Gastrocnemius medialis (tissue), 4 donors: ENCODE measurements at regions not wholly inside any gene's neighbourhood (a gene's known extent, or its start where the extent isn't known, plus 50 kb on each side); places are given as distances from the start of the nearest gene placed in this dataset.

ENCODE experiments used
- ATAC-seq, 2 donors: fragments of 150-250 bp; one replicate each; pipeline ENCODE4 v1.9.1; 2016
- DNase-seq, 2 donors: peaks; one replicate each; pipeline ENCODE4 v3.0.0-alpha.2; 2019
- H3K27ac ChIP-seq, 4 donors: fragments of 200-600 bp; sonication (generic); 1 replicate in 1 of 4; 2 replicates in 3 of 4; pipeline ENCODE4 v1.5.1; 2016 to 2018; ENCODE audit warnings: mild to moderate bottlenecking in 2 of 4, moderate library complexity in 1 of 4
- H3K27me3 ChIP-seq, 3 donors: fragments of 200-600 bp; sonication (generic) in 2 of 3; 1 replicate in 1 of 3; 2 replicates in 2 of 3; pipeline versions ENCODE4 v1.5.1 to v1.6.0; 2016 to 2019; ENCODE audit warnings: mild to moderate bottlenecking in 1 of 3, moderate library complexity in 1 of 3
- H3K36me3 ChIP-seq, 2 donors: fragments of 200-600 bp; sonication (generic) in 1 of 2; one replicate each; pipeline ENCODE4 v1.5.1; 2017 to 2018
- H3K4me1 ChIP-seq, 2 donors: fragments of 200-600 bp; sonication (generic) in 1 of 2; one replicate each; pipeline ENCODE4 v1.5.1; 2016 to 2017; ENCODE audit warnings: mild to moderate bottlenecking in 2 of 2
- H3K4me3 ChIP-seq, 4 donors: fragments of 200-600 bp; sonication (generic) in 3 of 4; 1 replicate in 1 of 4; 2 replicates in 3 of 4; pipeline ENCODE4 v1.5.1; 2016 to 2019; ENCODE audit warnings: mild to moderate bottlenecking in 2 of 4
- H3K9me3 ChIP-seq, 3 donors: fragments of 200-600 bp; sonication (generic) in 2 of 3; 1 replicate in 1 of 3; 2 replicates in 2 of 3; pipeline ENCODE4 v1.5.1; 2016 to 2019
- POLR2A ChIP-seq, 2 donors: fragments of 450-650 bp; IDR thresholded peaks; one replicate each; pipeline ENCODE4 v1.6.1; 2017; ENCODE audit warnings: antibody characterized with exemption in 2 of 2, mild to moderate bottlenecking in 2 of 2, moderate library complexity in 2 of 2
- in situ Hi-C, 4 donors: fragments of 200-750 bp; cut with MboI; loops; one replicate each; pipeline versions ENCODE4 v1.15.0 to v1.8.0; 2017; ENCODE audit warnings: low sequenced_read_pairs in 4 of 4
- intact Hi-C: fragments of 100-400 bp; cut with DNase I; formaldehyde crosslinking; loops from one replicate; pipeline ENCODE4 v1.15.1; 2023; ENCODE audit warnings: low total_unique reads
- TF ChIP-seq, protein P1 (sequence below), 5 experiments: fragments of 450-650 bp in 3 of 5; fragments of 200-600 bp in 2 of 5; sonication (generic) in 2 of 5; IDR thresholded peaks in 4 of 5; conservative IDR thresholded peaks in 1 of 5; 1 replicate in 4 of 5; 2 replicates in 1 of 5; pipeline ENCODE4 v1.5.1; 2016 to 2019; ENCODE audit warnings: antibody characterized with exemption in 5 of 5, mild to moderate bottlenecking in 3 of 5, moderate library complexity in 3 of 5

DNA sequence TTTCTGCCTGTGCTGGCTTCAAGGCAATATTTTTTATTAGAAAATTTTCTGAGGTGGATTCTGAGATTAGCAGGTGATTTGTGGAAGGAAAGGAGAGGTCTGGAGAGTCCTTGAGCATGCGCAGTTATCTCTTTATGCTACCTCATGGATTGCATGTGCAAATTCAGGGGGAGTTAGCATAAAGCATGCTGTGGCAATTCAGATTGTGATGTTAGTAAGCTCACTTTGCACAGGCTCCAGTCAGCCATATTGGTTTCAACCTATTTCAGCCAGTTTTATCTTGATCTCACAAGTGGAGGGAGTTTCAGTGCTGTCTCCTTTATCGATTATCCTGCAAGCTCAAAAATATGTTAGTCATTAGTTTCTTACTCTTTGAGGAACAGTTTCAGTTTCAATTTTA is 2012.3 kb upstream of the PIK3C3 start:
- in situ Hi-C loops, result no loop called here

GRCh38 chr18:39938676-39939608 is 2016.1 kb upstream of the PIK3C3 start:
- in situ Hi-C loops (no loop called here), intact Hi-C loops (no loop called here)
- Histone ChIP-seq H3K36me3 (no peaks in the 10 kb centered on the region), H3K27me3 (no peaks in the 10 kb centered on the region), H3K27ac (no peak overlapping the region), H3K9me3 (no peaks in the 10 kb centered on the region), H3K4me3 (no peak overlapping the region), H3K4me1 (no peaks in the 10 kb centered on the region)
- no peak for ATAC-seq
- TF ChIP-seq POLR2A (IDR thresholded peaks at IDR 0.05), result no peak
- TF ChIP-seq, protein P1, sequence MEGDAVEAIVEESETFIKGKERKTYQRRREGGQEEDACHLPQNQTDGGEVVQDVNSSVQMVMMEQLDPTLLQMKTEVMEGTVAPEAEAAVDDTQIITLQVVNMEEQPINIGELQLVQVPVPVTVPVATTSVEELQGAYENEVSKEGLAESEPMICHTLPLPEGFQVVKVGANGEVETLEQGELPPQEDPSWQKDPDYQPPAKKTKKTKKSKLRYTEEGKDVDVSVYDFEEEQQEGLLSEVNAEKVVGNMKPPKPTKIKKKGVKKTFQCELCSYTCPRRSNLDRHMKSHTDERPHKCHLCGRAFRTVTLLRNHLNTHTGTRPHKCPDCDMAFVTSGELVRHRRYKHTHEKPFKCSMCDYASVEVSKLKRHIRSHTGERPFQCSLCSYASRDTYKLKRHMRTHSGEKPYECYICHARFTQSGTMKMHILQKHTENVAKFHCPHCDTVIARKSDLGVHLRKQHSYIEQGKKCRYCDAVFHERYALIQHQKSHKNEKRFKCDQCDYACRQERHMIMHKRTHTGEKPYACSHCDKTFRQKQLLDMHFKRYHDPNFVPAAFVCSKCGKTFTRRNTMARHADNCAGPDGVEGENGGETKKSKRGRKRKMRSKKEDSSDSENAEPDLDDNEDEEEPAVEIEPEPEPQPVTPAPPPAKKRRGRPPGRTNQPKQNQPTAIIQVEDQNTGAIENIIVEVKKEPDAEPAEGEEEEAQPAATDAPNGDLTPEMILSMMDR (IDR thresholded peaks at IDR 0.05 in 4 of 5, conservative IDR thresholded peaks at IDR 0.05 in 1 of 5), result no peak
- no peak for DNase-seq

More for the DNA sequence above, 2012.3 kb upstream of the PIK3C3 start:
- Histone ChIP-seq H3K9me3 (no peaks in the 10 kb centered on the region), H3K27ac (no peak overlapping the region), H3K4me1 (no peaks in the 10 kb centered on the region), H3K27me3 (no peaks in the 10 kb centered on the region), H3K4me3 (no peak overlapping the region), H3K36me3 (no peaks in the 10 kb centered on the region)
- TF ChIP-seq POLR2A (IDR thresholded peaks at IDR 0.05), result no peak
- TF ChIP-seq, protein P1 (IDR thresholded peaks at IDR 0.05 in 4 of 5, conservative IDR thresholded peaks at IDR 0.05 in 1 of 5), result no peak
- intact Hi-C loops, result no loop called here
- ATAC-seq, result no peak
- DNase-seq, result no peak

GRCh38 chr18:39935598-39935997 is 2019.4 kb upstream of the PIK3C3 start:
- H3K9me3 ChIP-seq, result no peaks in the 10 kb centered on the region
- no peak overlapping the region for H3K4me3 ChIP-seq
- ATAC-seq (no peak), DNase-seq (no peak)
- TF ChIP-seq POLR2A (IDR thresholded peaks at IDR 0.05), result no peak
- TF ChIP-seq, protein P1 (IDR thresholded peaks at IDR 0.05 in 4 of 5, conservative IDR thresholded peaks at IDR 0.05 in 1 of 5), result no peak
- H3K4me1 ChIP-seq, result no peaks in the 10 kb centered on the region
- no peaks in the 10 kb centered on the region for H3K27me3 ChIP-seq
- H3K27ac ChIP-seq, result no peak overlapping the region
- intact Hi-C loops, result no loop called here
- in situ Hi-C loops, result no loop called here
- H3K36me3 ChIP-seq, result no peaks in the 10 kb centered on the region

DNA sequence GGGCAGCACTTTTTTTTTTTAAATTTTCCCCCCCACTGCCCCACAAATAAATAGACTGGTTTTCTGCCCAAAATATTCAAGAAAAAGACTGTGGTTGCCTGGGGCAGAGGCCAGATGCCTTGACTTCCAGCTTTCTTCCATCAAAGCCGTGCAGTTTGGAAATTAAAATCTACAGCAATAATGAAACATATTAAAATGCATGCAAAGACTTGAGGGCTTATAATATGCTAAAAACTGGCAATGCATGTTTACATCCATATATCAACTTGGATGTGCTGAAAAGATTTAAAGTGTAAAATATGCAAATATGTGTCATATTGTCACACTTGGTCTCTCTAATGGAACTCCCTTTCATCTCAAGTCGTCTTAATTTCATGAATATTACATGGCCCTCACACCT is 2036.2 kb upstream of the PIK3C3 start:
- H3K27ac ChIP-seq, result no peak overlapping the region
- no peaks in the 10 kb centered on the region for H3K36me3 ChIP-seq
- in situ Hi-C loops (no loop called here), intact Hi-C loops (no loop called here)
- no peaks in the 10 kb centered on the region for H3K27me3 ChIP-seq
- ATAC-seq (no peak), DNase-seq (no peak)
- H3K4me1 ChIP-seq, result no peaks in the 10 kb centered on the region
- no peak overlapping the region for H3K4me3 ChIP-seq
- no peak for TF ChIP-seq POLR2A (IDR thresholded peaks at IDR 0.05)
- TF ChIP-seq, protein P1 (IDR thresholded peaks at IDR 0.05 in 4 of 5, conservative IDR thresholded peaks at IDR 0.05 in 1 of 5), result no peak
- no peaks in the 10 kb centered on the region for H3K9me3 ChIP-seq
